SK-N-SH (cell line): ENCODE measurements at regions not wholly inside any gene's neighbourhood (a gene's known extent, or its start where the extent isn't known, plus 50 kb on each side); places are given as distances from the start of the nearest gene placed in this dataset.

Experiments used
- CTCF ChIA-PET: fragments of 300-600, 350-600 bp; formaldehyde crosslinking; extraction: SDS; loops from one replicate; lab custom pipeline; 2021; lab: Yijun Ruan, JAX
- POLR2A ChIA-PET: fragments of 350-600 bp; sonication (Branson Sonifier 250); formaldehyde crosslinking; extraction: SDS; loops from one replicate; lab custom pipeline; 2020; ENCODE audit warnings: antibody characterized with exemption, inconsistent platforms; lab: Yijun Ruan, JAX
- DNase-seq: peaks from one replicate; pipeline ENCODE4 v3.0.0; 2012
- H2AFZ ChIP-seq: fragments of 200-600 bp; sonication (generic); 2 replicates; pipeline ENCODE4 v1.8.1; 2016; ENCODE audit warnings: antibody characterized with exemption, mild to moderate bottlenecking, low read depth
- H3F3A ChIP-seq: fragments of 200-600 bp; sonication (generic); replicated peaks from 2 replicates; pipeline ENCODE3; 2016; ENCODE audit warnings: antibody characterized with exemption, mild to moderate bottlenecking; ENCODE audit not compliant: insufficient read depth
- H3K27ac ChIP-seq, 2 experiments: fragments of 200-500 bp in 1 of 2; fragments of 200-600 bp in 1 of 2; sonication (Bioruptor generic) in 1 of 2; sonication (generic), shearing (Covaris generic) in 1 of 2; 2 replicates each; pipeline versions ENCODE4 v1.5.1 to v1.6.1; 2014 to 2016; ENCODE audit warnings: low read depth in 2 of 2, inconsistent platforms in 1 of 2, low read length in 1 of 2, mild to moderate bottlenecking in 1 of 2, mixed read lengths in 1 of 2
- H3K27me3 ChIP-seq: fragments of 200-600 bp; sonication (generic), shearing (Covaris generic); 2 replicates; pipeline ENCODE4 v1.6.1; 2016; ENCODE audit warnings: mixed run types; ENCODE audit not compliant: insufficient read depth
- H3K36me3 ChIP-seq, 2 experiments: fragments of 200-500 bp in 1 of 2; fragments of 200-600 bp in 1 of 2; sonication (Bioruptor generic) in 1 of 2; sonication (generic) in 1 of 2; replicated peaks in 1 of 2; 2 replicates each; pipeline versions ENCODE3 to v1.5.1; 2014 to 2016; ENCODE audit warnings: low read length in 1 of 2, mild to moderate bottlenecking in 1 of 2; ENCODE audit not compliant: insufficient read depth in 2 of 2, control insufficient read depth in 1 of 2
- H3K4me1 ChIP-seq, 2 experiments: fragments of 200-500 bp in 1 of 2; fragments of 200-600 bp in 1 of 2; sonication (Bioruptor generic) in 1 of 2; sonication (generic), shearing (Covaris generic) in 1 of 2; 2 replicates each; pipeline versions ENCODE4 v1.5.1 to v1.6.1; 2014 to 2016; ENCODE audit warnings: low read depth in 1 of 2, low read length in 1 of 2, mixed run types in 1 of 2; ENCODE audit not compliant: insufficient read depth in 2 of 2, control insufficient read depth in 1 of 2
- H3K4me2 ChIP-seq: fragments of 200-600 bp; sonication (generic), shearing (Covaris generic); 2 replicates; pipeline ENCODE4 v1.6.1; 2017; ENCODE audit warnings: mixed run types
- H3K4me3 ChIP-seq, 2 experiments: fragments of 200-500 bp in 1 of 2; fragments of 200-600 bp in 1 of 2; sonication (Bioruptor generic) in 1 of 2; sonication (generic), shearing (Covaris generic) in 1 of 2; 2 replicates each; pipeline versions ENCODE4 v1.5.1 to v1.8.1; 2014 to 2016; ENCODE audit warnings: low read depth in 2 of 2, inconsistent platforms in 1 of 2, low read length in 1 of 2, mild to moderate bottlenecking in 1 of 2, mixed read lengths in 1 of 2, moderate library complexity in 1 of 2
- H3K79me2 ChIP-seq: fragments of 200-600 bp; sonication (generic); 2 replicates; pipeline ENCODE4 v1.8.1; 2017; ENCODE audit warnings: mild to moderate bottlenecking; ENCODE audit not compliant: insufficient read depth
- H3K9ac ChIP-seq: fragments of 200-600 bp; sonication (generic); 2 replicates; pipeline ENCODE4 v1.6.1; 2017; ENCODE audit warnings: mixed run types
- H3K9me2 ChIP-seq: fragments of 200-600 bp; sonication (generic); 2 replicates; pipeline ENCODE4 v1.6.1; 2017; ENCODE audit warnings: mixed run types
- H3K9me3 ChIP-seq: fragments of 200-600 bp; sonication (generic); 2 replicates; pipeline ENCODE4 v1.6.1; 2017; ENCODE audit warnings: mixed run types, mild to moderate bottlenecking, moderate library complexity
- H4K20me1 ChIP-seq: fragments of 200-600 bp; sonication (generic); 2 replicates; pipeline ENCODE4 v1.6.1; 2017; ENCODE audit warnings: mild to moderate bottlenecking, mixed run types; ENCODE audit not compliant: insufficient read depth
- EZH2phosphoT487 ChIP-seq: fragments of 200-600 bp; sonication (generic); IDR thresholded peaks from 2 replicates; pipeline ENCODE4 v1.6.1; 2017; ENCODE audit warnings: low read depth, mixed run types, mild to moderate bottlenecking, antibody characterized with exemption, moderate library complexity, borderline replicate concordance
- FOXM1 ChIP-seq: IDR thresholded peaks from 2 replicates; pipeline ENCODE4 v1.4.0; 2012; ENCODE audit warnings: low read depth, mild to moderate bottlenecking
- GABPA ChIP-seq: IDR thresholded peaks from 2 replicates; pipeline ENCODE4 v1.4.0; 2012; ENCODE audit warnings: low read depth, mild to moderate bottlenecking
- GATA2 ChIP-seq: sonication (generic); formaldehyde crosslinking; IDR thresholded peaks from 2 replicates; pipeline ENCODE4 v1.5.0; 2020; ENCODE audit warnings: mild to moderate bottlenecking, missing genetic modification reagents
- JUND ChIP-seq: IDR thresholded peaks from 2 replicates; pipeline ENCODE4 v1.4.0; 2012
- MXI1 ChIP-seq: IDR thresholded peaks from 2 replicates; pipeline ENCODE4 v1.6.1; 2012; ENCODE audit warnings: mild to moderate bottlenecking, low read depth, low read length, improper control_type of control experiment
- NRF1 ChIP-seq: IDR thresholded peaks from 2 replicates; pipeline ENCODE4 v1.6.1; 2012; ENCODE audit warnings: low read depth, mild to moderate bottlenecking, low read length
- PBX3 ChIP-seq: IDR thresholded peaks from 2 replicates; pipeline ENCODE4; 2012
- RFX5 ChIP-seq: IDR thresholded peaks from 2 replicates; pipeline ENCODE4 v1.6.1; 2012; ENCODE audit warnings: mild to moderate bottlenecking, improper control_type of control experiment, low read length
- RXRA ChIP-seq: IDR thresholded peaks from 2 replicates; pipeline ENCODE4 v1.4.0; 2012; ENCODE audit warnings: low read depth, mild to moderate bottlenecking, borderline replicate concordance
- TAF1 ChIP-seq: IDR thresholded peaks from 2 replicates; pipeline ENCODE4 v1.6.1; 2012; ENCODE audit warnings: low read depth, mild to moderate bottlenecking, low read length, moderate library complexity, borderline replicate concordance
- TEAD4 ChIP-seq: IDR thresholded peaks from 2 replicates; pipeline ENCODE4 v1.4.0; 2012; ENCODE audit warnings: mild to moderate bottlenecking, borderline replicate concordance; ENCODE audit not compliant: insufficient read depth
- USF2 ChIP-seq: fragments of 150-350 bp; IDR thresholded peaks from 2 replicates; pipeline ENCODE4 v1.6.1; 2017; ENCODE audit warnings: antibody characterized with exemption, low read length, low read depth, borderline replicate concordance
- ZBTB33 ChIP-seq: IDR thresholded peaks from 2 replicates; pipeline ENCODE4 v1.4.0; 2012; ENCODE audit warnings: low read depth, borderline replicate concordance
- WGBS: methylation state at CpG from one replicate; pipeline ENCODE4 v1.1.6; 2017; ENCODE audit warnings: low lambda C conversion rate; 5-methylcytosine and 5-hydroxymethylcytosine counted together
- TF ChIP-seq, protein P1 (sequence below): IDR thresholded peaks from 2 replicates; pipeline ENCODE4 v1.4.0; 2012; ENCODE audit warnings: low read depth

- no peaks in the 10 kb centered on the region for H3K36me3 ChIP-seq
- no peaks in the 10 kb centered on the region for H3F3A ChIP-seq
- H3K9ac ChIP-seq, result no peak overlapping the region
- H3K4me3 ChIP-seq, result no peak overlapping the region
- H3K79me2 ChIP-seq, result no peaks in the 10 kb centered on the region
- H3K27me3 ChIP-seq, result no peaks in the 10 kb centered on the region
- peaks cover 0 to 6% of the 10 kb centered on the region in 2 experiments; a peak in 1 of 4 replicates for H3K4me1 ChIP-seq
- no peak overlapping the region for H2AFZ ChIP-seq
- no peak overlapping the region for H3K27ac ChIP-seq
- H3K4me2 ChIP-seq, result no peak overlapping the region
- 84% methylated on average over 8 of the region's 8 CpGs for WGBS
- no peaks in the 10 kb centered on the region for H3K9me2 ChIP-seq
- ChIA-PET CTCF (interaction anchor here (1.0 to 2.4 kb wide), 7 partner anchors 8 to 370 kb away, joined by 3 to 13 read pairs (median 5); no protein-coding TSS in a partner anchor), POLR2A (interaction anchor here (1.1 kb wide), 1 partner anchor 376 kb away, joined by 3 read pairs; no protein-coding TSS in a partner anchor)
- TF ChIP-seq, protein P1, sequence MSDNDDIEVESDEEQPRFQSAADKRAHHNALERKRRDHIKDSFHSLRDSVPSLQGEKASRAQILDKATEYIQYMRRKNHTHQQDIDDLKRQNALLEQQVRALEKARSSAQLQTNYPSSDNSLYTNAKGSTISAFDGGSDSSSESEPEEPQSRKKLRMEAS, result no peak
- no peak for TF ChIP-seq JUND
- TF ChIP-seq RFX5, result no peak
- TF ChIP-seq TEAD4, result no peak
- TF ChIP-seq ZBTB33, result no peak
- TF ChIP-seq USF2, result no peak
- no peak for TF ChIP-seq GATA2 (CRISPR knock-in tag)
- no peak for TF ChIP-seq NRF1
- no peak for TF ChIP-seq GABPA
- no peak for TF ChIP-seq TAF1
- DNase-seq, result no peak
- no peaks in the 10 kb centered on the region for H3K9me3 ChIP-seq
- H4K20me1 ChIP-seq, result no peaks in the 10 kb centered on the region
These were observed 116.8 kb downstream of the SMIM20 start for GRCh38 chr4:26030780-26031179.

- Histone ChIP-seq H3K27ac (peak overlapping the region in 1 of 2 experiments; percentile 44; a peak in 1 of 4 replicates), H3K9ac (no peak overlapping the region; the same call in 1 of the 2 replicates), H3K36me3 (no peaks in the 10 kb centered on the region), H3K4me1 (peaks cover 0 to 6% of the 10 kb centered on the region in 2 experiments; a peak in 1 of 4 replicates), H3K4me3 (no peak overlapping the region), H3K9me3 (no peaks in the 10 kb centered on the region), H3K4me2 (peak overlapping the region; percentile 3; the same call in 1 of the 2 replicates), H4K20me1 (no peaks in the 10 kb centered on the region), H3K9me2 (no peaks in the 10 kb centered on the region), H3K27me3 (no peaks in the 10 kb centered on the region), H3K79me2 (no peaks in the 10 kb centered on the region), H2AFZ (no peak overlapping the region), H3F3A (no peaks in the 10 kb centered on the region)
- CTCF ChIA-PET, result interaction anchor here (1.3 to 1.6 kb wide), 2 partner anchors 105 to 299 kb away, joined by 5 to 6 read pairs; no protein-coding TSS in a partner anchor
- 72% methylated on average over 4 of the region's 4 CpGs for WGBS
- TF ChIP-seq MXI1, result no peak
- TF ChIP-seq FOXM1, result no peak
- TF ChIP-seq PBX3, result no peak
- TF ChIP-seq EZH2phosphoT487, result no peak
- TF ChIP-seq RXRA, result no peak
- DNase-seq, result no peak
- POLR2A ChIA-PET, result no interaction called here
These were observed 117.7 kb downstream of the SMIM20 start for GRCh38 chr4:26031704-26032103.
